ENCODE measurements at regions not wholly inside any gene's neighbourhood (a gene's known extent, or its start where the extent isn't known, plus 50 kb on each side); places are given as distances from the start of the nearest gene placed in this dataset.

- no peak overlapping the region for H3K23ac ChIP-seq (ENCODE audit: low read length in 2 of 2)
- H2BK12ac ChIP-seq (ENCODE audit: low read length in 2 of 2): no peak overlapping the region
- WGBS: 64% methylated on average over 1 of the region's 2 CpGs
Measured at GRCh38 chr15:45862034-45862433, 227.2 kb downstream of the SQOR start.

GRCh38 chr15:45863881-45864580 is 229.2 kb downstream of the SQOR start:
- Histone ChIP-seq H3K27me3 (ENCODE audit: control insufficient read depth in 1 of 2, insufficient read depth in 1 of 2, low read length in 2 of 2) (no peaks in the 10 kb centered on the region), H2AK5ac (ENCODE audit: low read length, severe bottlenecking) (no peak overlapping the region), H3K36me3 (ENCODE audit: control insufficient read depth in 1 of 2, insufficient read depth in 2 of 2, low read depth in 1 of 2, low read length in 2 of 2) (no peaks in the 10 kb centered on the region), H4K8ac (ENCODE audit: low read length) (no peak overlapping the region), H3K4me2 (ENCODE audit: low read length, poor library complexity, severe bottlenecking) (no peak overlapping the region), H2BK120ac (ENCODE audit: low read depth, low read length) (no peak overlapping the region), H3K14ac (ENCODE audit: low read length in 2 of 2) (no peak overlapping the region), H3K18ac (ENCODE audit: low read depth in 1 of 2, low read length in 2 of 2) (no peak overlapping the region), H3K23ac (ENCODE audit: low read length in 2 of 2) (no peak overlapping the region), H2AFZ (ENCODE audit: low read depth, low read length) (no peak overlapping the region), H3K9me3 (ENCODE audit: control insufficient read depth, low read length) (no peaks in the 10 kb centered on the region), H4K91ac (ENCODE audit: low read length) (no peak overlapping the region), H3K79me1 (replicated peaks; ENCODE audit: low read length, poor library complexity, severe bottlenecking) (no peaks in the 10 kb centered on the region), H3K4ac (ENCODE audit: low read depth in 1 of 2, low read length in 2 of 2) (no peak overlapping the region), H3K27ac (ENCODE audit: low read length, poor library complexity, severe bottlenecking) (no peak overlapping the region), H2BK5ac (ENCODE audit: low read depth, low read length, poor library complexity, severe bottlenecking) (no peak overlapping the region), H3K4me1 (ENCODE audit: control insufficient read depth, insufficient read depth, low read depth, low read length) (peaks cover 2% of the 10 kb centered on the region), H2BK15ac (ENCODE audit: low read depth, poor library complexity, severe bottlenecking) (no peak overlapping the region), H3K9ac (ENCODE audit: low read length) (no peak overlapping the region), H2BK12ac (ENCODE audit: low read length in 2 of 2) (no peak overlapping the region), H3K4me3 (ENCODE audit: insufficient read depth in 1 of 2, low read depth in 1 of 2, low read length in 2 of 2) (no peak overlapping the region)
- WGBS: 79% methylated on average over 2 of the region's 2 CpGs
- DNase-seq: no peak

More at GRCh38 chr15:45862034-45862433, 227.2 kb downstream of the SQOR start:
- Histone ChIP-seq H2BK5ac (ENCODE audit: low read depth, low read length, poor library complexity, severe bottlenecking) (no peak overlapping the region), H3K4ac (ENCODE audit: low read depth in 1 of 2, low read length in 2 of 2) (no peak overlapping the region), H3K27me3 (ENCODE audit: control insufficient read depth in 1 of 2, insufficient read depth in 1 of 2, low read length in 2 of 2) (no peaks in the 10 kb centered on the region), H4K8ac (ENCODE audit: low read length) (no peak overlapping the region), H3K18ac (ENCODE audit: low read depth in 1 of 2, low read length in 2 of 2) (no peak overlapping the region), H4K91ac (ENCODE audit: low read length) (no peak overlapping the region), H2BK120ac (ENCODE audit: low read depth, low read length) (no peak overlapping the region), H3K79me1 (replicated peaks; ENCODE audit: low read length, poor library complexity, severe bottlenecking) (no peaks in the 10 kb centered on the region), H2AFZ (ENCODE audit: low read depth, low read length) (no peak overlapping the region), H2BK15ac (ENCODE audit: low read depth, poor library complexity, severe bottlenecking) (no peak overlapping the region), H3K4me1 (ENCODE audit: control insufficient read depth, insufficient read depth, low read depth, low read length) (peaks cover 2% of the 10 kb centered on the region), H3K36me3 (ENCODE audit: control insufficient read depth in 1 of 2, insufficient read depth in 2 of 2, low read depth in 1 of 2, low read length in 2 of 2) (no peaks in the 10 kb centered on the region), H3K9me3 (ENCODE audit: control insufficient read depth, low read length) (no peaks in the 10 kb centered on the region), H3K27ac (ENCODE audit: low read length, poor library complexity, severe bottlenecking) (no peak overlapping the region), H3K4me2 (ENCODE audit: low read length, poor library complexity, severe bottlenecking) (no peak overlapping the region), H3K14ac (ENCODE audit: low read length in 2 of 2) (no peak overlapping the region), H2AK5ac (ENCODE audit: low read length, severe bottlenecking) (no peak overlapping the region), H3K4me3 (ENCODE audit: insufficient read depth in 1 of 2, low read depth in 1 of 2, low read length in 2 of 2) (no peak overlapping the region), H3K9ac (ENCODE audit: low read length) (no peak overlapping the region)
- DNase-seq: no peak

- no peak overlapping the region for H3K18ac ChIP-seq (ENCODE audit: low read depth in 1 of 2, low read length in 2 of 2)
Measured at GRCh38 chr15:45866616-45867015, 231.8 kb downstream of the SQOR start.

DNA sequence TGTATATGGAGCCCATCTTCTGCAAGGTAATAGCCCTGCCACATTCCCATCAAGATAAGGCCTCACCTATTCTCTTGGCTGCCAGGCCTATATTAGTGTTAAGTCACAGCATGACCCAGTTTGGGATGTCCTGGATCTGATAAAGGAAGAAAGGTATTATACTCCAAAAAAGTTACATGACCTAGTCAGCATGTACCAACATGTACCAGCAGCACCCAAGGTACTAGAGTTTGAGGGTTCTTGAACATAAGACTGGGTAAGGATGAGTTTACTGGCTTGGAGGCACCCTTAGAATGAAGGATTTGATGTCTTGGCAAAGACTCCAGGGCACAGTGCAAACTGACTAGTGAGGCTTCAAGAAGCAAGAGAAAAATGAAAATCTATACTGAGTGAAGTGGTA is 232.5 kb downstream of the SQOR start:
- Histone ChIP-seq H2BK120ac (ENCODE audit: low read depth, low read length) (no peak overlapping the region), H3K4ac (ENCODE audit: low read depth in 1 of 2, low read length in 2 of 2) (no peak overlapping the region), H3K27me3 (ENCODE audit: control insufficient read depth in 1 of 2, insufficient read depth in 1 of 2, low read length in 2 of 2) (no peaks in the 10 kb centered on the region), H3K4me3 (ENCODE audit: insufficient read depth in 1 of 2, low read depth in 1 of 2, low read length in 2 of 2) (no peak overlapping the region), H3K14ac (ENCODE audit: low read length in 2 of 2) (no peak overlapping the region), H3K23ac (ENCODE audit: low read length in 2 of 2) (no peak overlapping the region), H4K91ac (ENCODE audit: low read length) (no peak overlapping the region), H3K27ac (ENCODE audit: low read length, poor library complexity, severe bottlenecking) (no peak overlapping the region), H3K79me1 (replicated peaks; ENCODE audit: low read length, poor library complexity, severe bottlenecking) (no peaks in the 10 kb centered on the region), H3K9ac (ENCODE audit: low read length) (no peak overlapping the region), H3K9me3 (ENCODE audit: control insufficient read depth, low read length) (no peaks in the 10 kb centered on the region), H2BK5ac (ENCODE audit: low read depth, low read length, poor library complexity, severe bottlenecking) (no peak overlapping the region), H3K36me3 (ENCODE audit: control insufficient read depth in 1 of 2, insufficient read depth in 2 of 2, low read depth in 1 of 2, low read length in 2 of 2) (no peaks in the 10 kb centered on the region), H2BK15ac (ENCODE audit: low read depth, poor library complexity, severe bottlenecking) (no peak overlapping the region), H2AFZ (ENCODE audit: low read depth, low read length) (no peak overlapping the region), H3K18ac (ENCODE audit: low read depth in 1 of 2, low read length in 2 of 2) (no peak overlapping the region), H3K4me2 (ENCODE audit: low read length, poor library complexity, severe bottlenecking) (no peak overlapping the region), H2AK5ac (ENCODE audit: low read length, severe bottlenecking) (no peak overlapping the region), H2BK12ac (ENCODE audit: low read length in 2 of 2) (no peak overlapping the region), H4K8ac (ENCODE audit: low read length) (no peak overlapping the region), H3K4me1 (ENCODE audit: control insufficient read depth, insufficient read depth, low read depth, low read length) (peaks cover 8% of the 10 kb centered on the region)
- DNase-seq: no peak

More at GRCh38 chr15:45866616-45867015, 231.8 kb downstream of the SQOR start:
- Histone ChIP-seq H3K4ac (ENCODE audit: low read depth in 1 of 2, low read length in 2 of 2) (no peak overlapping the region), H4K8ac (ENCODE audit: low read length) (no peak overlapping the region), H3K36me3 (ENCODE audit: control insufficient read depth in 1 of 2, insufficient read depth in 2 of 2, low read depth in 1 of 2, low read length in 2 of 2) (no peaks in the 10 kb centered on the region), H3K9ac (ENCODE audit: low read length) (no peak overlapping the region), H3K23ac (ENCODE audit: low read length in 2 of 2) (no peak overlapping the region), H3K4me2 (ENCODE audit: low read length, poor library complexity, severe bottlenecking) (no peak overlapping the region), H4K91ac (ENCODE audit: low read length) (no peak overlapping the region), H3K4me3 (ENCODE audit: insufficient read depth in 1 of 2, low read depth in 1 of 2, low read length in 2 of 2) (no peak overlapping the region), H2BK12ac (ENCODE audit: low read length in 2 of 2) (no peak overlapping the region), H2BK5ac (ENCODE audit: low read depth, low read length, poor library complexity, severe bottlenecking) (no peak overlapping the region), H2AK5ac (ENCODE audit: low read length, severe bottlenecking) (no peak overlapping the region), H2BK120ac (ENCODE audit: low read depth, low read length) (no peak overlapping the region), H3K9me3 (ENCODE audit: control insufficient read depth, low read length) (no peaks in the 10 kb centered on the region), H2BK15ac (ENCODE audit: low read depth, poor library complexity, severe bottlenecking) (no peak overlapping the region), H3K27ac (ENCODE audit: low read length, poor library complexity, severe bottlenecking) (no peak overlapping the region), H3K27me3 (ENCODE audit: control insufficient read depth in 1 of 2, insufficient read depth in 1 of 2, low read length in 2 of 2) (no peaks in the 10 kb centered on the region), H3K4me1 (ENCODE audit: control insufficient read depth, insufficient read depth, low read depth, low read length) (peaks cover 8% of the 10 kb centered on the region), H3K79me1 (replicated peaks; ENCODE audit: low read length, poor library complexity, severe bottlenecking) (no peaks in the 10 kb centered on the region), H2AFZ (ENCODE audit: low read depth, low read length) (no peak overlapping the region), H3K14ac (ENCODE audit: low read length in 2 of 2) (no peak overlapping the region)
- DNase-seq: no peak
- 86% methylated on average over 1 of the region's 3 CpGs for WGBS
